Colonic mucosa (tissue), 4 donors: ENCODE measurements at regions not wholly inside any gene's neighbourhood (a gene's known extent, or its start where the extent isn't known, plus 50 kb on each side); places are given as distances from the start of the nearest gene placed in this dataset.
"Not testable (repeated sequence)": the region's sequence is repeated elsewhere in the genome, so short reads cannot be mapped to it uniquely, and the experiment has no call there.

Experiments used
- DNase-seq: peaks from one replicate; pipeline ENCODE4 v3.0.0-alpha.2; 2020
- H3K27ac ChIP-seq: fragments of 200-600 bp; one replicate; pipeline ENCODE4 v1.8.0; 2021
- H3K27me3 ChIP-seq: fragments of 200-600 bp; one replicate; pipeline ENCODE4 v1.8.0; 2021
- H3K36me3 ChIP-seq: fragments of 200-600 bp; one replicate; pipeline ENCODE4 v1.8.0; 2021
- H3K4me1 ChIP-seq: fragments of 200-600 bp; one replicate; pipeline ENCODE4 v1.8.0; 2021; ENCODE audit warnings: mild to moderate bottlenecking
- H3K4me3 ChIP-seq: fragments of 200-600 bp; one replicate; pipeline ENCODE4 v1.8.0; 2021
- H3K9ac ChIP-seq, 2 donors: one replicate each; pipeline ENCODE4 v1.7.0; 2013; ENCODE audit warnings: control low read depth in 2 of 2, low read depth in 2 of 2, low read length in 2 of 2
- H3K9me3 ChIP-seq: fragments of 200-600 bp; one replicate; pipeline ENCODE4 v1.8.0; 2021
- intact Hi-C: fragments of 100-400 bp; cut with DNase I; formaldehyde crosslinking; loops from one replicate; pipeline ENCODE4 v1.14.1; 2022
- TF ChIP-seq, protein P1 (sequence below): fragments of 200-600 bp; IDR thresholded peaks from one replicate; pipeline ENCODE4 v1.8.0; 2022; ENCODE audit warnings: antibody characterized with exemption, mild to moderate bottlenecking
- donor health status: healthy.
- donor health status: DM: no; HTN: no; CAD: no.
- donor health status: DM: no; HTN: no; CAD: no.

DNA sequence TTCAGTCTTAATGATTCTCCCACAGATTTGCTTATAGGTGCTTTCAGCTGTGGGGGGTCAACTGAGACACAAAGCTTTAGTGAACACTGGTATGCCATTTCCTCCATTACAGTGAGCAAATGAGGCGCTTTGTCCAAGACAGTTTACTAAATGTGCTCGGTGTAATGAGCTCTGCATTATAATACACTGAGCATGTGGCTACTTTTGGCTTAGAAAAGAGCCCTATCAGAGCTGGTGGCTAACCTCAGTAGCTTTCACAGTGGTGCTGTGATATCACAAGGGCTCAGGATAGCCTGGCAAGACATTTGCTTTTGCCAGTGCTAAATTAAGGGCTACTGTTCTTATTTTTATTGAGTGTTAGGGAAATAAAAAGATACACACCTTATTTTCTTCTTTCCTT is 749.7 kb upstream of the ARPP21 start:
- Histone ChIP-seq H3K4me1 (no peaks in the 10 kb centered on the region), H3K27ac (no peak overlapping the region), H3K36me3 (no peaks in the 10 kb centered on the region), H3K27me3 (no peaks in the 10 kb centered on the region), H3K4me3 (no peak overlapping the region), H3K9ac (no peak overlapping the region), H3K9me3 (no peaks in the 10 kb centered on the region)
- intact Hi-C loops, result no loop called here
- no peak for DNase-seq
- TF ChIP-seq, protein P1, sequence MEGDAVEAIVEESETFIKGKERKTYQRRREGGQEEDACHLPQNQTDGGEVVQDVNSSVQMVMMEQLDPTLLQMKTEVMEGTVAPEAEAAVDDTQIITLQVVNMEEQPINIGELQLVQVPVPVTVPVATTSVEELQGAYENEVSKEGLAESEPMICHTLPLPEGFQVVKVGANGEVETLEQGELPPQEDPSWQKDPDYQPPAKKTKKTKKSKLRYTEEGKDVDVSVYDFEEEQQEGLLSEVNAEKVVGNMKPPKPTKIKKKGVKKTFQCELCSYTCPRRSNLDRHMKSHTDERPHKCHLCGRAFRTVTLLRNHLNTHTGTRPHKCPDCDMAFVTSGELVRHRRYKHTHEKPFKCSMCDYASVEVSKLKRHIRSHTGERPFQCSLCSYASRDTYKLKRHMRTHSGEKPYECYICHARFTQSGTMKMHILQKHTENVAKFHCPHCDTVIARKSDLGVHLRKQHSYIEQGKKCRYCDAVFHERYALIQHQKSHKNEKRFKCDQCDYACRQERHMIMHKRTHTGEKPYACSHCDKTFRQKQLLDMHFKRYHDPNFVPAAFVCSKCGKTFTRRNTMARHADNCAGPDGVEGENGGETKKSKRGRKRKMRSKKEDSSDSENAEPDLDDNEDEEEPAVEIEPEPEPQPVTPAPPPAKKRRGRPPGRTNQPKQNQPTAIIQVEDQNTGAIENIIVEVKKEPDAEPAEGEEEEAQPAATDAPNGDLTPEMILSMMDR, result no peak

DNA sequence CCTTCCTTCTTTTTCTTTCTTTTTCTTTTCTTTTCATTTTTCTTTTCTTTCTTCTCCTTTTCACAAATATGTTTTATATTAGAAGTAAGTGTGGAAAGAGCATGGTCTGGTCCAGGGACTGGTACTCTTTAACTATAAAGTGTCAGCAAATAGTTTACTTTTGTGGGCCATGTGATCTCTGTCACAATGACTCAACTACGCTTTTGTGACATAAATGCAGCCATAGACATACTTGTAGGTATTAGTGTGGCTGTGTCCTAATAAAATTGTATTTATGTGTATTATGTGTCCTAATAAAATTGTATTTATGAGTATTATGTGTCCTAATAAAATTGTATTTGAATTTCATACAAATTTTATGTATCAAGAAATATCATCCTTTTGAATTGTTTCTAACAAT is 749.1 kb upstream of the ARPP21 start:
- no peaks in the 10 kb centered on the region for H3K4me1 ChIP-seq
- H3K36me3 ChIP-seq, result no peaks in the 10 kb centered on the region
- H3K9me3 ChIP-seq, result no peaks in the 10 kb centered on the region
- no peaks in the 10 kb centered on the region for H3K27me3 ChIP-seq
- no peak overlapping the region for H3K4me3 ChIP-seq
- H3K27ac ChIP-seq, result no peak overlapping the region
- intact Hi-C loops, result no loop called here
- DNase-seq, result no peak
- TF ChIP-seq, protein P1, result no peak
- H3K9ac ChIP-seq, result no peak overlapping the region

- Histone ChIP-seq H3K4me3 (no peak overlapping the region), H3K36me3 (no peaks in the 10 kb centered on the region), H3K27me3 (no peaks in the 10 kb centered on the region), H3K9ac (no peak overlapping the region), H3K9me3 (no peaks in the 10 kb centered on the region), H3K4me1 (no peaks in the 10 kb centered on the region), H3K27ac (no peak overlapping the region)
- no peak for DNase-seq
- intact Hi-C loops, result no loop called here
- TF ChIP-seq, protein P1, result no peak
These were observed 747.4 kb upstream of the ARPP21 start for GRCh38 chr3:34891941-34892340.

GRCh38 chr3:34895841-34896240 is 743.5 kb upstream of the ARPP21 start:
- H3K36me3 ChIP-seq, result no peaks in the 10 kb centered on the region
- no peak overlapping the region for H3K4me3 ChIP-seq
- no peaks in the 10 kb centered on the region for H3K4me1 ChIP-seq
- DNase-seq, result no peak
- no peaks in the 10 kb centered on the region for H3K27me3 ChIP-seq
- no peaks in the 10 kb centered on the region for H3K9me3 ChIP-seq
- no peak overlapping the region for H3K27ac ChIP-seq
- intact Hi-C loops, result no loop called here
- TF ChIP-seq, protein P1, result no peak
- H3K9ac ChIP-seq, result no peak overlapping the region

DNA sequence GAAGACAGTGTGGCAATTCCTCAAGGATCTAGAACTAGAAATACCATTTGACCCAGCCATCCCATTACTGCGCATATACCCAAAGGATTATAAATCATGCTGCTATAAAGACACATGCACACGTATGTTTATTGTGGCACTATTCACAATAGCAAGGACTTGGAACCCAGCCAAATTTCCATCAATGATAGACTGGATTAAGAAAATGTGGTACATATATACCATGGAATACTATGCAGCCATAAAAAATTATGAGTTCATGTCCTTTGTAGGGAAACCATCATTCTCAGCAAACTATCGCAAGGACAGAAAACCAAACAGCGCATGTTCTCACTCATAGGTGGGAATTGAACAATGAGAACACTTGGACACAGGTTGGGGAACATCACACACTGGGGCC is 729.6 kb upstream of the ARPP21 start:
- H3K4me3 ChIP-seq, DNase-seq, H3K4me1 ChIP-seq, H3K36me3 ChIP-seq, intact Hi-C loops, H3K9me3 ChIP-seq, H3K27ac ChIP-seq, H3K9ac ChIP-seq, H3K27me3 ChIP-seq: not testable (repeated sequence)

- Histone ChIP-seq H3K4me3 (no peak overlapping the region), H3K36me3 (no peaks in the 10 kb centered on the region), H3K9me3 (no peaks in the 10 kb centered on the region), H3K27me3 (no peaks in the 10 kb centered on the region), H3K9ac (no peak overlapping the region), H3K4me1 (no peaks in the 10 kb centered on the region), H3K27ac (no peak overlapping the region)
- no peak for DNase-seq
- intact Hi-C loops, result no loop called here
- TF ChIP-seq, protein P1, result no peak
These were observed 720.3 kb upstream of the ARPP21 start for GRCh38 chr3:34919025-34919424.
